PC-3 (cell line): ENCODE measurements at regions not wholly inside any gene's neighbourhood (a gene's known extent, or its start where the extent isn't known, plus 50 kb on each side); places are given as distances from the start of the nearest gene placed in this dataset.

Experiments used
- CTCF ChIP-seq: fragments of 300-600 bp; sonication (generic); conservative IDR thresholded peaks from 2 replicates; pipeline ENCODE4 v1.5.1; 2017; ENCODE audit warnings: antibody characterized with exemption, low read depth, mild to moderate bottlenecking, low read length
- EZH2 ChIP-seq: fragments of 300-600 bp; sonication (generic); IDR thresholded peaks from one replicate; pipeline ENCODE4 v1.6.1; 2017; ENCODE audit warnings: antibody characterized with exemption, mild to moderate bottlenecking, low read length; ENCODE audit not compliant: unreplicated experiment
- EZH2phosphoT487 ChIP-seq: fragments of 300-600 bp; sonication (generic); IDR thresholded peaks from 2 replicates; pipeline ENCODE4 v1.6.1; 2018; ENCODE audit warnings: mild to moderate bottlenecking, antibody characterized with exemption, low read length, borderline replicate concordance

DNA sequence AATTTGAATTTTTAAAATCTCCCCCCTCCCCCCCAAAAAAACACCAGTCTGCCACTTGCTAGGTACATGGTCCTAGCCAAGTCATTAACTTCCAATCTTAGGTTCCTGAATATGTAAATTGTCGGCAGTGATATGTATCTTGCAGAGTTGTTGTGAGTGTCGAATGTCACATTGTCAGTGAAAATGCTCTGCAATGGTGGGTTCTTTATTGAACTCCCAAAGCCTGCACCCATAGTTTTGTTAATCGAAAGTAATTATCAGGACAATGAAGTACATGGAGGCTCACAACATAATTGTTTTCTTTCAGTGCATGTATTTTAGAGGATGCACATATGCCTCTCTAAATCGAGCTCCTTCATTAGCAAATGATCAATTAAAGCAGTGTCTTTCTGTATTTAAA, 185.6 kb upstream of the S100G start:
- TF ChIP-seq CTCF (no peak), EZH2 (no peak), EZH2phosphoT487 (no peak)
